PFSK-1 (cell line): ENCODE measurements at regions not wholly inside any gene's neighbourhood (a gene's known extent, or its start where the extent isn't known, plus 50 kb on each side); places are given as distances from the start of the nearest gene placed in this dataset.

Experiments used
- FOXP2 ChIP-seq: optimal IDR thresholded peaks from 2 replicates; pipeline ENCODE3; 2011; ENCODE audit warnings: borderline replicate concordance, control low read depth, inconsistent platforms; ENCODE audit not compliant: insufficient read depth; ENCODE audit errors: extremely low read length, extremely low read depth
- POLR2AphosphoS5 ChIP-seq: IDR thresholded peaks from 2 replicates; pipeline ENCODE4 v1.6.1; 2012; ENCODE audit warnings: low read depth, mild to moderate bottlenecking, control low read depth, low read length, moderate library complexity
- REST ChIP-seq, 2 experiments: IDR thresholded peaks; 2 replicates each; pipeline versions ENCODE4 v1.6.1 to v1.8.0; 2011 to 2012; ENCODE audit warnings: low read depth in 2 of 2, low read length in 2 of 2, control low read depth in 1 of 2, inconsistent platforms in 1 of 2, mild to moderate bottlenecking in 1 of 2, moderate library complexity in 1 of 2; ENCODE audit not compliant: insufficient read depth in 1 of 2
- SIN3A ChIP-seq: IDR thresholded peaks from 2 replicates; pipeline ENCODE4 v1.6.1; 2012; ENCODE audit warnings: mild to moderate bottlenecking, low read length, moderate library complexity, borderline replicate concordance; ENCODE audit not compliant: insufficient read depth
- TAF1 ChIP-seq: IDR thresholded peaks from 2 replicates; pipeline ENCODE4 v1.6.1; 2012; ENCODE audit warnings: low read length, control low read depth, borderline replicate concordance; ENCODE audit not compliant: insufficient read depth

DNA sequence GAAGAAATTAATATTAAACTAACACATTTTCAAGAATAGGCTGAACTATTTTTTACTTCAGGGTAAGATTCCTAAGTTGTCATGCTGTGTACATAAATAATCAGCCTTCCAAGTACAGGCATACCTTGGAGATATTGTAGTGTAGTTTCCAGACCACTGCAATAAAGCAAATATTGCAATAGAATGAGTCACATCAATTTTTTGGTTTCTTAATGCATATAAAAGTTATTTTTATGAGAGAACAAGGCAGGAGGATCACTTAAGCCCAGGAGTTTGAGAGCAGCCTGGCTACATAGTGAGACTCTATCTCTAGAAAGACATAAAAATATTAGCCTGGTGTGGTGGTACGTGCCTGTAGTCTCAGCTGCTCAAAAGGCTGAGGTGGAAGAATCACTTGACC is 511.5 kb downstream of the UQCRFS1 start:
- TF ChIP-seq POLR2AphosphoS5 = no peak
- no peak for TF ChIP-seq SIN3A
- TF ChIP-seq TAF1 = no peak
- no peak for TF ChIP-seq REST (IDR thresholded peaks at IDR 0.05; ENCODE audit: insufficient read depth in 1 of 2, low read depth in 2 of 2, low read length in 2 of 2)
- no peak for TF ChIP-seq FOXP2

DNA sequence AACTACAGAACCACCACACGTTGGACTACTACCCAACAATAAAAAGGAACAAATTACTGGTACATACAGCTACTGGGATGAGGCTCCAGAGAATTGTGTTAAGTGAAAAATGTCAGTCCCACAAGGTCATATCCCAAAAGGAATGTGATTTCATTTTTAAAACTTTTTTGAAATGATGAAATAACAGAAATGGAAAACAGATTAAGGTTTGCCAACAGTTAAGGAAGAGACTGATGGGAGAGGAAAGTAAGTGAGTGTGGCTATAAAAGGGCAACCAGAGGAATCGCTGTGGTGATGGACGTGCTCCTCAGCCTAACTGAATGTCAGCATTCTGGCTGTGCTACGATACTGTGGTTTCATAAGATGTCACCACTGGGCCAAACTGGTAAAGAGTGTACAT is 512.8 kb downstream of the UQCRFS1 start:
- TF ChIP-seq REST (IDR thresholded peaks at IDR 0.05; ENCODE audit: insufficient read depth in 1 of 2, low read depth in 2 of 2, low read length in 2 of 2) = no peak
- no peak for TF ChIP-seq TAF1
- no peak for TF ChIP-seq POLR2AphosphoS5

- TF ChIP-seq REST (IDR thresholded peaks at IDR 0.05; ENCODE audit: insufficient read depth in 1 of 2, low read depth in 2 of 2, low read length in 2 of 2) (no peak), FOXP2 (no peak), SIN3A (no peak), TAF1 (no peak), POLR2AphosphoS5 (no peak)
These were observed 515.6 kb downstream of the UQCRFS1 start for GRCh38 chr19:28697308-28697707.

GRCh38 chr19:28694812-28695211 is 518.1 kb downstream of the UQCRFS1 start:
- TF ChIP-seq FOXP2 = no peak
- no peak for TF ChIP-seq REST (IDR thresholded peaks at IDR 0.05; ENCODE audit: insufficient read depth in 1 of 2, low read depth in 2 of 2, low read length in 2 of 2)
- TF ChIP-seq TAF1 = no peak
- no peak for TF ChIP-seq SIN3A
- TF ChIP-seq POLR2AphosphoS5 = no peak

DNA sequence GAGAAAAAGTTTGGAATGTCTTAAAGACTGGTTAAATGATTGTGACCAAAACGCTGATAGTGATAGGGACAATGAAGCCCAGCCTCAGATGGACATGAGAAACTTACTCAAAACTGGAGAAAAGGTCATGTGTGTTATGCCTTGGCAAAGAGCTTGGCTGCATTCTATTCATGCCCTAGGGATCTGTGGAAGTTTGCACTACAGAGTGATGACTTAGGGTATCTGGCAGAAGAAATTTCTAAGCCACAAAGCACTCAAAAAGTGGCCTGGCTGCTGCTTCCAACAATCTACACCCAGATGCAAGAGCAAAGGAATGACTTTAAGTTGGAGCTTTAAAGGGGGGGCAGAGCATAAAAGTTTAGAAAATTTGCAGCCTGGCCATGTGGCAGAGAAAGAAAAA is 521.3 kb downstream of the UQCRFS1 start:
- TF ChIP-seq FOXP2 (no peak), TAF1 (no peak), SIN3A (no peak), POLR2AphosphoS5 (no peak), REST (IDR thresholded peaks at IDR 0.05; ENCODE audit: insufficient read depth in 1 of 2, low read depth in 2 of 2, low read length in 2 of 2) (no peak)
